ENCODE measurements at regions not wholly inside any gene's neighbourhood (a gene's known extent, or its start where the extent isn't known, plus 50 kb on each side); places are given as distances from the start of the nearest gene placed in this dataset.

DNA sequence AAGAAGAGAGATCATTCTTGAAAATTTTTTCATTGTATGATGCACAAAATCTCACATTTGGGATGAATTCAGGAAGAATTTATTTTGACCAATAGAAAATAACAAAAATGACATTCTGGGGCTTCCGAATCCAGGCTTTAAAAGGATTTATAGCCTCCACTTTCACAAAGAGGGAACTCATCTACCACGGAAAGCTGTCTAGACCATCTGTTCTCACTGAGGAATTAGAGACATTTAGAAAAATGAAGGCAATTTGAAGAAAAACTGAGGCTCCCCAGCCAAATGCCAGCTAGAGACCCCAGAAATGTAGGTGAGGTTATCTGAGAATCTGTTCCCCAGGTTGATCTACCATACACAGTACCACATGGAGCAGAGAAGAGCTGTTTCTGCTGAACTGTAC lies 464.3 kb downstream of the TMA16 start:
- no peaks in the 10 kb centered on the region for H3K27me3 Mint-ChIP-seq (ENCODE audit: low read depth)
- no peak overlapping the region for H3K4me3 Mint-ChIP-seq
- no peak overlapping the region for H3K27ac Mint-ChIP-seq
- H3K4me1 Mint-ChIP-seq: no peaks in the 10 kb centered on the region
- peaks cover 3% of the 10 kb centered on the region; the same call in 1 of the 2 replicates for H3K9me3 Mint-ChIP-seq
- H3K36me3 Mint-ChIP-seq: no peaks in the 10 kb centered on the region
- TF ChIP-seq, protein P1, sequence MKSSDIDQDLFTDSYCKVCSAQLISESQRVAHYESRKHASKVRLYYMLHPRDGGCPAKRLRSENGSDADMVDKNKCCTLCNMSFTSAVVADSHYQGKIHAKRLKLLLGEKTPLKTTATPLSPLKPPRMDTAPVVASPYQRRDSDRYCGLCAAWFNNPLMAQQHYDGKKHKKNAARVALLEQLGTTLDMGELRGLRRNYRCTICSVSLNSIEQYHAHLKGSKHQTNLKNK (CRISPR knock-in tag; IDR thresholded peaks at IDR 0.05): no peak
- TF ChIP-seq, protein P2, sequence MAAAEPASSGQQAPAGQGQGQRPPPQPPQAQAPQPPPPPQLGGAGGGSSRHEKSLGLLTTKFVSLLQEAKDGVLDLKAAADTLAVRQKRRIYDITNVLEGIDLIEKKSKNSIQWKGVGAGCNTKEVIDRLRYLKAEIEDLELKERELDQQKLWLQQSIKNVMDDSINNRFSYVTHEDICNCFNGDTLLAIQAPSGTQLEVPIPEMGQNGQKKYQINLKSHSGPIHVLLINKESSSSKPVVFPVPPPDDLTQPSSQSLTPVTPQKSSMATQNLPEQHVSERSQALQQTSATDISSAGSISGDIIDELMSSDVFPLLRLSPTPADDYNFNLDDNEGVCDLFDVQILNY (CRISPR knock-in tag; IDR thresholded peaks at IDR 0.05): no peak
- TF ChIP-seq MXD4 (CRISPR knock-in tag; IDR thresholded peaks at IDR 0.05; ENCODE audit: borderline replicate concordance) (no peak), ATF1 (CRISPR knock-in tag; IDR thresholded peaks at IDR 0.05) (no peak), ELF4 (CRISPR knock-in tag; IDR thresholded peaks at IDR 0.05; ENCODE audit: low read depth) (no peak), ATF3 (CRISPR knock-in tag; conservative IDR thresholded peaks at IDR 0.05) (no peak)
- TF ChIP-seq, protein P3, sequence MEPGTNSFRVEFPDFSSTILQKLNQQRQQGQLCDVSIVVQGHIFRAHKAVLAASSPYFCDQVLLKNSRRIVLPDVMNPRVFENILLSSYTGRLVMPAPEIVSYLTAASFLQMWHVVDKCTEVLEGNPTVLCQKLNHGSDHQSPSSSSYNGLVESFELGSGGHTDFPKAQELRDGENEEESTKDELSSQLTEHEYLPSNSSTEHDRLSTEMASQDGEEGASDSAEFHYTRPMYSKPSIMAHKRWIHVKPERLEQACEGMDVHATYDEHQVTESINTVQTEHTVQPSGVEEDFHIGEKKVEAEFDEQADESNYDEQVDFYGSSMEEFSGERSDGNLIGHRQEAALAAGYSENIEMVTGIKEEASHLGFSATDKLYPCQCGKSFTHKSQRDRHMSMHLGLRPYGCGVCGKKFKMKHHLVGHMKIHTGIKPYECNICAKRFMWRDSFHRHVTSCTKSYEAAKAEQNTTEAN (CRISPR knock-in tag; IDR thresholded peaks at IDR 0.05): no peak
- TF ChIP-seq, protein P4, sequence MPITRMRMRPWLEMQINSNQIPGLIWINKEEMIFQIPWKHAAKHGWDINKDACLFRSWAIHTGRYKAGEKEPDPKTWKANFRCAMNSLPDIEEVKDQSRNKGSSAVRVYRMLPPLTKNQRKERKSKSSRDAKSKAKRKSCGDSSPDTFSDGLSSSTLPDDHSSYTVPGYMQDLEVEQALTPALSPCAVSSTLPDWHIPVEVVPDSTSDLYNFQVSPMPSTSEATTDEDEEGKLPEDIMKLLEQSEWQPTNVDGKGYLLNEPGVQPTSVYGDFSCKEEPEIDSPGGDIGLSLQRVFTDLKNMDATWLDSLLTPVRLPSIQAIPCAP (CRISPR knock-in tag; IDR thresholded peaks at IDR 0.05): no peak
- POLR2A ChIA-PET: no interaction called here
- DNase-seq (ENCODE audit: low spot score): no peak
- no peak for ATAC-seq
- CTCF ChIA-PET: no interaction called here

GRCh38 chr4:163959932-163960331 lies 465.4 kb downstream of the TMA16 start:
- no peak for ATAC-seq
- H3K4me3 Mint-ChIP-seq: no peak overlapping the region
- ChIA-PET CTCF (no interaction called here), POLR2A (no interaction called here)
- no peak for DNase-seq (ENCODE audit: low spot score)
- H3K27ac Mint-ChIP-seq: no peak overlapping the region
- H3K36me3 Mint-ChIP-seq: no peaks in the 10 kb centered on the region
- no peaks in the 10 kb centered on the region for H3K27me3 Mint-ChIP-seq (ENCODE audit: low read depth)
- no peaks in the 10 kb centered on the region for H3K4me1 Mint-ChIP-seq
- H3K9me3 Mint-ChIP-seq: peaks cover 3% of the 10 kb centered on the region; the same call in 1 of the 2 replicates
- TF ChIP-seq ZNF219 (CRISPR knock-in tag; IDR thresholded peaks at IDR 0.05; ENCODE audit: borderline replicate concordance): no peak
- TF ChIP-seq, protein P5, sequence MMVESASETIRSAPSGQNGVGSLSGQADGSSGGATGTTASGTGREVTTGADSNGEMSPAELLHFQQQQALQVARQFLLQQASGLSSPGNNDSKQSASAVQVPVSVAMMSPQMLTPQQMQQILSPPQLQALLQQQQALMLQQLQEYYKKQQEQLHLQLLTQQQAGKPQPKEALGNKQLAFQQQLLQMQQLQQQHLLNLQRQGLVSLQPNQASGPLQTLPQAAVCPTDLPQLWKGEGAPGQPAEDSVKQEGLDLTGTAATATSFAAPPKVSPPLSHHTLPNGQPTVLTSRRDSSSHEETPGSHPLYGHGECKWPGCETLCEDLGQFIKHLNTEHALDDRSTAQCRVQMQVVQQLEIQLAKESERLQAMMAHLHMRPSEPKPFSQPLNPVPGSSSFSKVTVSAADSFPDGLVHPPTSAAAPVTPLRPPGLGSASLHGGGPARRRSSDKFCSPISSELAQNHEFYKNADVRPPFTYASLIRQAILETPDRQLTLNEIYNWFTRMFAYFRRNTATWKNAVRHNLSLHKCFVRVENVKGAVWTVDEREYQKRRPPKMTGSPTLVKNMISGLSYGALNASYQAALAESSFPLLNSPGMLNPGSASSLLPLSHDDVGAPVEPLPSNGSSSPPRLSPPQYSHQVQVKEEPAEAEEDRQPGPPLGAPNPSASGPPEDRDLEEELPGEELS (CRISPR knock-in tag; IDR thresholded peaks at IDR 0.05): no peak
- no peak for TF ChIP-seq ATF3 (CRISPR knock-in tag; conservative IDR thresholded peaks at IDR 0.05)
- TF ChIP-seq ZNF416 (CRISPR knock-in tag; IDR thresholded peaks at IDR 0.05): no peak
- TF ChIP-seq ZNF671 (CRISPR knock-in tag; IDR thresholded peaks at IDR 0.05): no peak
- TF ChIP-seq NFYB (CRISPR knock-in tag; conservative IDR thresholded peaks at IDR 0.05; ENCODE audit: low read depth): no peak
- no peak for TF ChIP-seq ATF1 (CRISPR knock-in tag; IDR thresholded peaks at IDR 0.05)
- TF ChIP-seq, protein P6, sequence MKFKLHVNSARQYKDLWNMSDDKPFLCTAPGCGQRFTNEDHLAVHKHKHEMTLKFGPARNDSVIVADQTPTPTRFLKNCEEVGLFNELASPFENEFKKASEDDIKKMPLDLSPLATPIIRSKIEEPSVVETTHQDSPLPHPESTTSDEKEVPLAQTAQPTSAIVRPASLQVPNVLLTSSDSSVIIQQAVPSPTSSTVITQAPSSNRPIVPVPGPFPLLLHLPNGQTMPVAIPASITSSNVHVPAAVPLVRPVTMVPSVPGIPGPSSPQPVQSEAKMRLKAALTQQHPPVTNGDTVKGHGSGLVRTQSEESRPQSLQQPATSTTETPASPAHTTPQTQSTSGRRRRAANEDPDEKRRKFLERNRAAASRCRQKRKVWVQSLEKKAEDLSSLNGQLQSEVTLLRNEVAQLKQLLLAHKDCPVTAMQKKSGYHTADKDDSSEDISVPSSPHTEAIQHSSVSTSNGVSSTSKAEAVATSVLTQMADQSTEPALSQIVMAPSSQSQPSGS (CRISPR knock-in tag; IDR thresholded peaks at IDR 0.05; ENCODE audit: borderline replicate concordance, low read depth): no peak
- TF ChIP-seq MLX (CRISPR knock-in tag; IDR thresholded peaks at IDR 0.05): no peak
- TF ChIP-seq MYBL2 (CRISPR knock-in tag; IDR thresholded peaks at IDR 0.05): no peak
- no peak for TF ChIP-seq JUN (CRISPR knock-in tag; IDR thresholded peaks at IDR 0.05)
- TF ChIP-seq TEAD4 (CRISPR knock-in tag; IDR thresholded peaks at IDR 0.05): no peak
- TF ChIP-seq, protein P7, sequence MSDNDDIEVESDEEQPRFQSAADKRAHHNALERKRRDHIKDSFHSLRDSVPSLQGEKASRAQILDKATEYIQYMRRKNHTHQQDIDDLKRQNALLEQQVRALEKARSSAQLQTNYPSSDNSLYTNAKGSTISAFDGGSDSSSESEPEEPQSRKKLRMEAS (CRISPR knock-in tag; IDR thresholded peaks at IDR 0.05): no peak
- TF ChIP-seq GABPB1 (CRISPR knock-in tag; IDR thresholded peaks at IDR 0.05): no peak
- TF ChIP-seq, protein P8, sequence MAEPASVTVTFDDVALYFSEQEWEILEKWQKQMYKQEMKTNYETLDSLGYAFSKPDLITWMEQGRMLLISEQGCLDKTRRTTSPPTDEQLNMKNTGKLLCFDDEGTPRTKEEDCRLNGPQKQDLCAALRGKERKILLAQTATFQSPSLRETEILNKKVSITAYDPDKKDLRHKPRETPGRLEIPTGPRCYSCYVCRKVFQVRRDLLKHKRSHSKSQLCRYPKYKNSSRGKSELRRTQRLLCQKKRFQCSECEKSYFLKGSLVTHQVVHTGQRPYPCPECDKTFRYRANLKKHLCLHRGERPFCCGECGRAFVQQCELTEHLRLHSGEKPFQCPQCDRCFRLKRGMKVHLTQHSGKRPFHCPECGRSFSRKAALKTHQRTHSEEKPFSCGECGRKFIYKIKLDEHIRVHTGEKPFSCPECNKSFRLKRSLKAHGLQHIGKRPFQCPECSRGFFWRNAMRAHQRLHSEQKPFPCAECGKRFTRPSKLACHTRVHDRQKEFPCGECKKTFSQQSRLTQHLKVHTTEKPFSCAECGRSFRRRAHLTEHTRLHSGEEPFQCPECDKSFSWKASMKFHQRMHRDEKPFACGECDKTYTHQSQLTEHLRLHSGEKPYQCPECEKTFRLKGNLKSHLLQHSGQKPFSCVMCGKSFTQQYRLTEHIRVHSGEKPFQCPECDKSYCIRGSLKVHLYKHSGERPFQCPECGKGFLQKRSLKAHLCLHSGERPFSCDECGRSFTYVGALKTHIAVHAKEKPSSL (CRISPR knock-in tag; conservative IDR thresholded peaks at IDR 0.05): no peak

Data from WTC11 (cell line).